ENCODE measurements at regions not wholly inside any gene's neighbourhood (a gene's known extent, or its start where the extent isn't known, plus 50 kb on each side); places are given as distances from the start of the nearest gene placed in this dataset.

DNA sequence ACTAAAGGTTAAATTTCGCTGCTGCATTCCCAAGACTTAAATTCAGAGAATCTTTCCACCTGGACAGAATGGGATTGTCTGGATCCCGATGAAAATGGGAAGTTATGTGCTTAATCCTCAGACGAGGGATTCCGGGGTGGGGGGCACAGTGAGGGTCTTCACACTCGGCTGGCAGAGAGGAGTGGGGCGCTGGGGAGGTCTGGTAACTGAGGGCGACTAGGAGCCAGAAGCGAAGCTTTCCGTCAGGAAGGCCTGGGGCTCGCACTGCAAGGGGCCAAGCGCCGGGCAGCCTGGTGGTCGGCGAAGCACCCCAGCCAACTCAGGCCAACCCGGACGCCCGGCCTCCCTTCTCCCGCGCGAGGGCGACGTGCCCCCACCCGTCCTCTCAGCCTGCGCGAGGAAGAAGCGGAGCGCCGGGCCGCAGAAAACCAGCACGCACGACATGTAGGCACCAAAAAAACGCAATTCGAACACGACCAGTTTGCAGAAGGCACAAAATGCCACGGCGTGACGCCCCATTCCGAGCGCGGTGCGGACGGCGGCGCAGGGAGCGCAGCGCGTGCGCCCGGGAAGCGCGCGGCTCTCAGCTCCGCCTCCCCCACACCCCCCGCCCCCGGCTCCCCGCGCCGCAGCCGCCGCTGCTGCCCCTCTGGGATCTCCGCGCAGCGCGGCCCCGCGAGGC is 188.1 kb downstream of the ZEB2 start:
- H3K4me3 ChIP-seq (replicated peaks in 1 of 3; ENCODE audit: low read depth in 2 of 3, low read length in 3 of 3), result peak overlapping the region; percentile 51 to 87 (median 74)
- Mint-ChIP-seq H3K27ac (peak overlapping the region; percentile 57 to 92 (median 87)), H3K4me1 (peaks cover 21% of the 10 kb centered on the region), H3K36me3 (peaks cover 3 to 7% of the 10 kb centered on the region in 2 donors), H3K9me3 (peaks cover 0 to 3% (median 0%) of the 10 kb centered on the region in 7 donors), H3K4me3 (peak overlapping the region; percentile 95 to 96), H3K27me3 (ENCODE audit: low read depth in 3 of 3) (peaks cover 3 to 19% (median 11%) of the 10 kb centered on the region in 3 donors)
- H3K36me3 ChIP-seq (replicated peaks in 1 of 2; ENCODE audit: control insufficient read depth in 1 of 2, insufficient read depth in 2 of 2, low read length in 2 of 2), result no peaks in the 10 kb centered on the region
- peak overlapping the region; percentile 87 for H2AFZ ChIP-seq (ENCODE audit: insufficient read depth, low read depth, low read length, poor library complexity, severe bottlenecking)
- H4K20me1 ChIP-seq (ENCODE audit: insufficient read depth, low read length), result no peaks in the 10 kb centered on the region
- TF ChIP-seq, protein P1, sequence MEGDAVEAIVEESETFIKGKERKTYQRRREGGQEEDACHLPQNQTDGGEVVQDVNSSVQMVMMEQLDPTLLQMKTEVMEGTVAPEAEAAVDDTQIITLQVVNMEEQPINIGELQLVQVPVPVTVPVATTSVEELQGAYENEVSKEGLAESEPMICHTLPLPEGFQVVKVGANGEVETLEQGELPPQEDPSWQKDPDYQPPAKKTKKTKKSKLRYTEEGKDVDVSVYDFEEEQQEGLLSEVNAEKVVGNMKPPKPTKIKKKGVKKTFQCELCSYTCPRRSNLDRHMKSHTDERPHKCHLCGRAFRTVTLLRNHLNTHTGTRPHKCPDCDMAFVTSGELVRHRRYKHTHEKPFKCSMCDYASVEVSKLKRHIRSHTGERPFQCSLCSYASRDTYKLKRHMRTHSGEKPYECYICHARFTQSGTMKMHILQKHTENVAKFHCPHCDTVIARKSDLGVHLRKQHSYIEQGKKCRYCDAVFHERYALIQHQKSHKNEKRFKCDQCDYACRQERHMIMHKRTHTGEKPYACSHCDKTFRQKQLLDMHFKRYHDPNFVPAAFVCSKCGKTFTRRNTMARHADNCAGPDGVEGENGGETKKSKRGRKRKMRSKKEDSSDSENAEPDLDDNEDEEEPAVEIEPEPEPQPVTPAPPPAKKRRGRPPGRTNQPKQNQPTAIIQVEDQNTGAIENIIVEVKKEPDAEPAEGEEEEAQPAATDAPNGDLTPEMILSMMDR (IDR thresholded peaks at IDR 0.05), result no peak
- peak; percentile 54 to 70 (median 66) for DNase-seq
- peaks cover 16 to 20% of the 10 kb centered on the region in 2 donors for H3K4me1 ChIP-seq (ENCODE audit: control insufficient read depth in 1 of 2, insufficient read depth in 2 of 2, low read length in 2 of 2)
- H3K27me3 ChIP-seq (ENCODE audit: control insufficient read depth in 2 of 2, insufficient read depth in 2 of 2, low read length in 2 of 2), result peaks cover 16% of the 10 kb centered on the region in 2 donors
- intact Hi-C loops (cut with micrococcal nuclease), result no loop called here
- peak overlapping the region; percentile 37 to 71 for H3K27ac ChIP-seq (ENCODE audit: low read depth in 1 of 2, low read length in 2 of 2)
- peaks cover 8% of the 10 kb centered on the region for H3K79me2 ChIP-seq (ENCODE audit: insufficient read depth, low read length)
- H3K4me2 ChIP-seq (replicated peaks; ENCODE audit: extremely low read depth, low read length, poor library complexity, severe bottlenecking), result peak overlapping the region; percentile 93
- peak overlapping the region; percentile 69 for H3K9ac ChIP-seq (ENCODE audit: insufficient read depth, low read length, poor library complexity, severe bottlenecking)
- H3K9me3 ChIP-seq (replicated peaks in 1 of 2; ENCODE audit: control insufficient read depth in 1 of 2, insufficient read depth in 1 of 2, low read length in 2 of 2), result no peaks in the 10 kb centered on the region
- under 1% methylated on average over 38 of the region's 66 CpGs for WGBS (ENCODE audit: insufficient coverage)

DNA sequence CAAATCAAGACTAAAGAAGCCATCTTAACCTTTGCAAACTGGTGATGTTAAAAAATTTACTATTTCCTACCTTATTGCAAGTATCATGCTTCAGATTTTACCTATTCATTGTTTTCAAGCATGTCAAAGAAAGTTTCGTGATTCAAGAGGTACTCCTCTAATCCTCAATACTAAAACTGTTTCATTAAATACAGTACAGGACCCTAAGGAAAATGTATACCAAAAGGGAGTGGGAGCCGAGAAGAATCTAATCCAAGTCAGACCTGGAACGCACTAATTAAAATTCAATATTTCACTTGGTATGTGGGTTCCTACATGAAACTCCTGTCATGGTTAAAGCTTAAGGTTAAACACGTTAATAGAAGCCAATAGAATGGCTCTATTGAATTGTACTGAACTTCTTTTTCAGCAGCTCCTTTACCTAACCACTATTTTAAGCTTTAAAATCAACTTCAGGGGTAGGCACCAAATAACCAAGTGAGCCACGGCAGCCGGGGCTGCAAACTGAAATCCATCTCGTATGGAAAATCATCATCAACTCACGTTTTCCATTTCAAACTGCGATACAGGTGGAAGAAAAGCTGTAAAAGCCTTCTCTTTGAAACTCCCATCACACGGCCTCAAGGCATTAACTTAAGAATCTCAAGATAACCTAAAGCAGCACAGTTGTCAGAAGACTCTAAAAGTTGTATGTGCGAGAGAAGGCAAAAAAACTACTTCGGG is 188.8 kb downstream of the ZEB2 start:
- peaks cover 8% of the 10 kb centered on the region for H3K79me2 ChIP-seq (ENCODE audit: insufficient read depth, low read length)
- H3K9ac ChIP-seq (ENCODE audit: insufficient read depth, low read length, poor library complexity, severe bottlenecking), result peak overlapping the region; percentile 69
- Mint-ChIP-seq H3K27ac (peak overlapping the region in 5 of 7 donors; percentile 84 to 92 (median 89)), H3K4me3 (peak overlapping the region; percentile 95 to 96), H3K9me3 (no peaks in the 10 kb centered on the region), H3K36me3 (peaks cover 3 to 13% of the 10 kb centered on the region in 2 donors), H3K4me1 (peaks cover 21% of the 10 kb centered on the region), H3K27me3 (ENCODE audit: low read depth in 3 of 3) (peaks cover 3 to 18% (median 13%) of the 10 kb centered on the region in 3 donors)
- H3K4me2 ChIP-seq (replicated peaks; ENCODE audit: extremely low read depth, low read length, poor library complexity, severe bottlenecking), result peak overlapping the region; percentile 93
- H3K9me3 ChIP-seq (replicated peaks in 1 of 2; ENCODE audit: control insufficient read depth in 1 of 2, insufficient read depth in 1 of 2, low read length in 2 of 2), result no peaks in the 10 kb centered on the region
- peaks cover 16 to 20% of the 10 kb centered on the region in 2 donors for H3K4me1 ChIP-seq (ENCODE audit: control insufficient read depth in 1 of 2, insufficient read depth in 2 of 2, low read length in 2 of 2)
- TF ChIP-seq, protein P1 (IDR thresholded peaks at IDR 0.05), result no peak
- peaks cover 16% of the 10 kb centered on the region in 2 donors for H3K27me3 ChIP-seq (ENCODE audit: control insufficient read depth in 2 of 2, insufficient read depth in 2 of 2, low read length in 2 of 2)
- intact Hi-C loops (cut with micrococcal nuclease), result no loop called here
- peak overlapping the region; percentile 87 for H2AFZ ChIP-seq (ENCODE audit: insufficient read depth, low read depth, low read length, poor library complexity, severe bottlenecking)
- H3K27ac ChIP-seq (ENCODE audit: low read depth in 1 of 2, low read length in 2 of 2), result peak overlapping the region in 1 of 2 donors; percentile 71
- WGBS (ENCODE audit: insufficient coverage), result 0% methylated on average over 4 of the region's 12 CpGs
- H3K4me3 ChIP-seq (replicated peaks in 1 of 3; ENCODE audit: low read depth in 2 of 3, low read length in 3 of 3), result peak overlapping the region; percentile 51 to 87 (median 74)
- H3K36me3 ChIP-seq (replicated peaks in 1 of 2; ENCODE audit: control insufficient read depth in 1 of 2, insufficient read depth in 2 of 2, low read length in 2 of 2), result no peaks in the 10 kb centered on the region
- H4K20me1 ChIP-seq (ENCODE audit: insufficient read depth, low read length), result no peaks in the 10 kb centered on the region
- no peak for DNase-seq

All from CD14-positive monocyte (primary cell).